ENCODE measurements at regions not wholly inside any gene's neighbourhood (a gene's known extent, or its start where the extent isn't known, plus 50 kb on each side); places are given as distances from the start of the nearest gene placed in this dataset.

- DNase-seq (no peak), ATAC-seq (peak in 3 of 8 donors; percentile 11 to 67 (median 47))
- H3K9me3 ChIP-seq = peaks cover 0 to 9% (median 0%) of the 10 kb centered on the region in 11 donors
- no peak for TF ChIP-seq CTCF (IDR thresholded peaks at IDR 0.05)
- no peaks in the 10 kb centered on the region for H3K36me3 ChIP-seq
- H3K27me3 ChIP-seq = no peaks in the 10 kb centered on the region
- H3K4me3 ChIP-seq = no peak overlapping the region
- H3K4me1 ChIP-seq = peaks cover 0 to 16% (median 5%) of the 10 kb centered on the region in 9 donors
- H3K27ac ChIP-seq = no peak overlapping the region
- 47 to 54% methylated on average over 3 of the region's 3 CpGs for WGBS, 2 donors
- intact Hi-C loops (cut with DNase I) = no loop called here
These were observed 115.8 kb upstream of the FAM78B start for GRCh38 chr1:166282391-166283137.

- Histone ChIP-seq H3K9me3 (peaks cover 0 to 3% (median 0%) of the 10 kb centered on the region in 11 donors), H3K4me3 (no peak overlapping the region), H3K36me3 (no peaks in the 10 kb centered on the region), H3K27ac (no peak overlapping the region), H3K4me1 (peaks cover 0 to 16% (median 5%) of the 10 kb centered on the region in 9 donors), H3K27me3 (no peaks in the 10 kb centered on the region)
- ATAC-seq (peak in 5 of 8 donors; percentile 33 to 68 (median 61)), DNase-seq (no peak)
- no peak for TF ChIP-seq CTCF (IDR thresholded peaks at IDR 0.05)
- WGBS, 2 donors = 15 to 23% methylated on average over 6 of the region's 6 CpGs
- intact Hi-C loops (cut with DNase I) = no loop called here
These were observed 116.4 kb upstream of the FAM78B start for GRCh38 chr1:166283190-166283589.

GRCh38 chr1:166283600-166283999 lies 116.8 kb upstream of the FAM78B start:
- H3K27me3 ChIP-seq = no peaks in the 10 kb centered on the region
- 85 to 88% methylated on average over 5 of the region's 5 CpGs for WGBS, 2 donors
- no peak for TF ChIP-seq CTCF (IDR thresholded peaks at IDR 0.05)
- intact Hi-C loops (cut with DNase I) = no loop called here
- H3K4me3 ChIP-seq = no peak overlapping the region
- DNase-seq = no peak
- H3K27ac ChIP-seq = no peak overlapping the region
- H3K4me1 ChIP-seq = peaks cover 0 to 16% (median 5%) of the 10 kb centered on the region in 9 donors
- H3K9me3 ChIP-seq = no peaks in the 10 kb centered on the region
- ATAC-seq = no peak
- H3K36me3 ChIP-seq = no peaks in the 10 kb centered on the region

GRCh38 chr1:166289309-166290050 lies 122.7 kb upstream of the FAM78B start:
- H3K36me3 ChIP-seq = no peaks in the 10 kb centered on the region
- no peaks in the 10 kb centered on the region for H3K27me3 ChIP-seq
- WGBS, 2 donors = 74 to 85% methylated on average over 4 of the region's 4 CpGs
- no peak overlapping the region for H3K27ac ChIP-seq
- no peak overlapping the region for H3K4me3 ChIP-seq
- no peak for ATAC-seq
- intact Hi-C loops (cut with DNase I) = no loop called here
- no peaks in the 10 kb centered on the region for H3K4me1 ChIP-seq
- DNase-seq = no peak
- TF ChIP-seq CTCF (IDR thresholded peaks at IDR 0.05) = no peak
- H3K9me3 ChIP-seq = no peaks in the 10 kb centered on the region

Measured in heart right ventricle (tissue), 16 donors.